Keratinocyte (primary cell): ENCODE measurements at regions not wholly inside any gene's neighbourhood (a gene's known extent, or its start where the extent isn't known, plus 50 kb on each side); places are given as distances from the start of the nearest gene placed in this dataset.

ENCODE experiments used
- CTCF ChIP-seq, 3 experiments: IDR thresholded peaks in 1 of 3; conservative IDR thresholded peaks in 1 of 3; optimal IDR thresholded peaks in 1 of 3; 2 replicates in 2 of 3; 3 replicates in 1 of 3; pipeline versions ENCODE3 to v1.5.1; 2011; ENCODE audit warnings: low read length in 3 of 3, mild to moderate bottlenecking in 3 of 3, moderate library complexity in 2 of 3, control low read depth in 1 of 3, inconsistent platforms in 1 of 3; ENCODE audit not compliant: insufficient read depth in 2 of 3; ENCODE audit errors: extremely low read depth in 1 of 3
- EZH2 ChIP-seq: IDR thresholded peaks from one replicate; pipeline ENCODE4 v1.6.1; 2012; ENCODE audit warnings: inconsistent platforms, mild to moderate bottlenecking, low read length, moderate library complexity

DNA sequence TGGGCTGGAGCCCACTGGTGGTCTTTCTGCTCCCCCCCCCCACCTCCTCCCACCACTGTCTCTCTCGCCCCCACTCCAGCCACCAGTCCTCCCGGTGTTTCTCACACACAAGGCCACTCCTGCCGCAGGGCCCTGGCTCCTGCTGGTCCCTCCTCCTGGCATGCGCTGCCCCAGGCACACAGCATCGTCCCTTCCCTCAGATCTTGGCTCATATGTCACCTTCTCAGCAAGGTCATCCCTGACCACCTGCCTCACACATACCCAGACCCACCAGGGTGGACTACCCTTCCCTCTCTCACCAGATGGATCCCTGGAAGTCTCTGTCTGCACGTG, 101.5 kb upstream of the IQSEC1 start:
- TF ChIP-seq CTCF (optimal IDR thresholded peaks at IDR 0.05 in 1 of 3, IDR thresholded peaks at IDR 0.05 in 1 of 3, conservative IDR thresholded peaks at IDR 0.05 in 1 of 3; ENCODE audit: extremely low read depth in 1 of 3, insufficient read depth in 2 of 3, low read length in 3 of 3) (no peak), EZH2 (no peak)
